ENCODE measurements at regions not wholly inside any gene's neighbourhood (a gene's known extent, or its start where the extent isn't known, plus 50 kb on each side); places are given as distances from the start of the nearest gene placed in this dataset.
"Not testable (repeated sequence)": the region's sequence is repeated elsewhere in the genome, so short reads cannot be mapped to it uniquely, and the experiment has no call there.

- DNase-seq (no peak), ATAC-seq (no peak)
- intact Hi-C loops (cut with micrococcal nuclease), result no loop called here
Measured at GRCh38 chr5:44085083-44085482, 304.1 kb downstream of the FGF10 start.

GRCh38 chr5:44074547-44074946 lies 314.7 kb downstream of the FGF10 start:
- DNase-seq; ATAC-seq; intact Hi-C loops (cut with micrococcal nuclease): not testable (repeated sequence)

DNA sequence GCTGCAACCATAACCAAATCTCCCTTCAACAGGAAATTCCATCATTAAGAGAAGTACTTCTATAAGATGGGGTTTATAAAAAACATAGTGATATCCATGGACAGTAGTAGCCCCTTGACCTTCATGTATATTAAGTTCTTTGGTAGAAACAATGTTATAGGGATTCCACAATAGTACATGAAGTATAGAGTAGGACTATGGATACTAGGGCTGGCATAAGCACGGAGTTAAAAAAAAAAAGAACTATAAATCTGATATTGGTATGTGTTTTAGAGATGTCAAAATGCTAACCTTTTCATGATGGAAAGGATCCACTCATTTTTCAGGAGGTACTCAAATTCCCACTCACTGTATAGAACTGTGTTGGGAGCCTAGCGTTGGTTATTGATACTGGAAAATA lies 337.6 kb downstream of the FGF10 start:
- intact Hi-C loops (cut with micrococcal nuclease), result no loop called here
- DNase-seq (no peak), ATAC-seq (no peak)

GRCh38 chr5:44048276-44048984 lies 340.8 kb downstream of the FGF10 start:
- no peak for ATAC-seq
- intact Hi-C loops (cut with micrococcal nuclease), result no loop called here
- no peak for DNase-seq

GRCh38 chr5:44046619-44047364 lies 342.4 kb downstream of the FGF10 start:
- DNase-seq, result peak; percentile 32
- ATAC-seq, result peak; percentile 79
- intact Hi-C loops (cut with micrococcal nuclease), result no loop called here

DNA sequence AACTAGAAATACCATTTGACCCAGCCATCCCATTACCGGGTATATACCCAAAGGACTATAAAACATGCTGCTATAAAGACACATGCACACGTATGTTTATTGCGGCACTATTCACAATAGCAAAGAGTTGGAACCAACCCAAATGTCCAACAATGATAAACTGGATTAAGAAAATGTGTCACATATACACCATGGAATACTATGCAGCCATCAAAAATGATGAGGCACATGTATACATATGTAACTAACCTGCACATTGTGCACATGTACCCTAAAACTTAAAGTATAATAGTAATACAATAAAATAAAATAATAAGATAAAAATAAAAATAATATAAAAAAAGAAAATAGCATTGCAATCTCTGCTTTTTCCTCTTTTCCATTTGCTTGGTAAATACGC lies 344.7 kb downstream of the FGF10 start:
- DNase-seq; ATAC-seq; intact Hi-C loops (cut with micrococcal nuclease): not testable (repeated sequence)

DNA sequence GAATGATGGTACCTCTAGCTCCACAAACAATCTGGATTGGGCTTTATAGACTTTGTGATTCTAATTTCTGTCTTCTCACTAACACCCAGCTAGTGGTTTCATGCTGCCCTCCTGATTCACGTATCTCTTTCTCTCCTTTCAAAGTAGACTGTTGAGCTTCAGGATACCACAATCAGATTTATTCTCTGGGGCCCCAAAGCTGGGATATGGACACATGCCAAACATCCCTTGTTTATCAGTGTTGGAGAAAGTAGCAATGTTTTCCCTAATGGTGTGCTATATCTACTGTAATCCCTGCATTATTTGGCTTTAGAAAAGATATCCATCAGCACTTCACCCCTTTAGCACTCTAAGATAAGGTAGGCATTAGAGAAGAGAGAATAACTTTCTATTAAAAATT lies 361.0 kb downstream of the FGF10 start:
- ATAC-seq (no peak), DNase-seq (no peak)
- intact Hi-C loops (cut with micrococcal nuclease), result no loop called here

GRCh38 chr5:44022622-44023021 lies 366.6 kb downstream of the FGF10 start:
- intact Hi-C loops (cut with micrococcal nuclease), result no loop called here
- ATAC-seq, result no peak
- DNase-seq, result no peak

DNA sequence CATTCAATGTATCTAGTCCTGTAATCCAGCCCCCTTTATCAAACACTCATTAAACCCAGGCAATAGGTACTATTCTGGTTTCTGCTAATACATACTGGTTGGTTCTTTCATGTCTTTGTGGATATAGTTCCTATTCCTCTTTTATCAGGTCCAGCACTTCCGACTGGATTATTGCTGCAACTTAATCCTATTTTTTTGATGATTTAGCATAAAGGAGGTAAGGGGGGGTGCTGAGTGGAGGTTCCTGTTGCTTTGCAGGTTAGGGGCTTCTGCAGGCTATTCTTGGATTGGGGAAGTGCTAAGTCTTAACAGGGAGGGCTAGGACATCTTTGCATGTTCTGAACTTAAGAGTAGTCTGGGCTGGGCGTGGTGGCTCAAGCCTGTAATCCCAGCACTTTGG lies 377.7 kb downstream of the FGF10 start:
- intact Hi-C loops (cut with micrococcal nuclease), result no loop called here
- ATAC-seq, result no peak
- DNase-seq, result no peak

DNA sequence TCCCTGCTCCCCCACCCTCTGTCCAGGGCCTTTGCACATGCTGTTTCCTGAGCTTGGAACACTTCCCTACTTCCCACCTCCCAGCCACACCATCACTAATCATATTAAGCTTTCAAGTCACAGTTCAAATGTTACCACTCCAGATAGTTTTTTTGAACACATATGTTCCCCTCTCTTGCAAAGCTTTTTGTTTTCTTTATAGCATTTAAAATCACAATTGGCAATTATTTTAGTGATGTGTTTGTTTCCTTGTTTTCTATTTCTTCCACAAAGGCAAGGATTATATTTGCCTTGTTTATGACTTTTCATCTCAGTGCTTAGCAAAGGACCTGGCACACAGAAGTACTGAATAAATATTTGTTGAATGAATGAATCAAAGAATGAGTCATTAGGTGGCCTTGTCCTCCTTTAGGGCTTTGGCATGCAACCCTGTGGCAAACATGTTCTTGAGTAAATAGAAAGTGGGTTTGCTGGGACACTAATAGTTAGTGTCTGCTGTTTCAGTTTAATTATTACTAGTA lies 386.8 kb downstream of the FGF10 start:
- intact Hi-C loops (cut with micrococcal nuclease), result no loop called here
- ATAC-seq, result no peak
- no peak for DNase-seq

- DNase-seq (no peak), ATAC-seq (no peak)
- intact Hi-C loops (cut with micrococcal nuclease), result no loop called here
Measured at GRCh38 chr5:44001675-44002380, 387.4 kb downstream of the FGF10 start.

- intact Hi-C loops (cut with micrococcal nuclease), result no loop called here
- no peak for ATAC-seq
- DNase-seq, result no peak
Measured at GRCh38 chr5:44001236-44001635, 388.0 kb downstream of the FGF10 start.

DNA sequence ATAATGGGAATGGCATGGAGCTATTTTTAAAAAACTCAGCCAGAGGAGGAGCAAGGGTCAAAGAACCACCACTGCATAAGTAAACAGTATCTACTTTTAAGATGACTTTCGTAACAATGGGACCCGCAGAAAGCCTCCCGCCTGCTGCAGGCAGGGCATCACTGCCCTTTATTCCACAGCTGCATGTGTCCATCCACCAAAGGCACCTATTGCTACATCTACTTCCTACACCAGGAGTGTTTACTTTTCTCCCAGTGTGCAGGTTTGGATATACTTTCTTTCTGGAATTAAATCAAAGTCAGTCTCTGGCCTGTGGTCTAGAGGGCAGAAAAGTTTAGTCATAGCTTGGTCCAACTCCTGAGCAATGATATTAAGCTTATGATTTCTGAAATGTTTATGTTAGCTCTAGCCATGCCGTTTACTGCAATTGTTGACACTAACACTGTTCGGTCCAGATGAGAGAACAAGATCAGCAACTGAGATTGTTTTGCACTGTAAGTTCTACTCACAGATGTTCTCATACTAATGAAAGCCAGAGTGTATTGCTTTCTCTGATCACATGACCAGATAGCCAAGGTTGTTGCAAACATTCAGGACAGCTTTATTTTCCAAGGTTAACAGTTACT lies 391.5 kb downstream of the FGF10 start:
- intact Hi-C loops (cut with micrococcal nuclease), result no loop called here
- no peak for DNase-seq

GRCh38 chr5:43996221-43996620 lies 393.0 kb downstream of the FGF10 start:
- intact Hi-C loops (cut with micrococcal nuclease), result no loop called here
- no peak for DNase-seq

More for the DNA sequence above, 391.5 kb downstream of the FGF10 start:
- ATAC-seq, result no peak

GRCh38 chr5:43994352-43994708 lies 391.4 kb downstream of the NNT start:
- DNase-seq, result no peak
- no peak for ATAC-seq
- intact Hi-C loops (cut with micrococcal nuclease), result no loop called here

More at GRCh38 chr5:43996221-43996620, 393.0 kb downstream of the FGF10 start:
- ATAC-seq, result no peak

DNA sequence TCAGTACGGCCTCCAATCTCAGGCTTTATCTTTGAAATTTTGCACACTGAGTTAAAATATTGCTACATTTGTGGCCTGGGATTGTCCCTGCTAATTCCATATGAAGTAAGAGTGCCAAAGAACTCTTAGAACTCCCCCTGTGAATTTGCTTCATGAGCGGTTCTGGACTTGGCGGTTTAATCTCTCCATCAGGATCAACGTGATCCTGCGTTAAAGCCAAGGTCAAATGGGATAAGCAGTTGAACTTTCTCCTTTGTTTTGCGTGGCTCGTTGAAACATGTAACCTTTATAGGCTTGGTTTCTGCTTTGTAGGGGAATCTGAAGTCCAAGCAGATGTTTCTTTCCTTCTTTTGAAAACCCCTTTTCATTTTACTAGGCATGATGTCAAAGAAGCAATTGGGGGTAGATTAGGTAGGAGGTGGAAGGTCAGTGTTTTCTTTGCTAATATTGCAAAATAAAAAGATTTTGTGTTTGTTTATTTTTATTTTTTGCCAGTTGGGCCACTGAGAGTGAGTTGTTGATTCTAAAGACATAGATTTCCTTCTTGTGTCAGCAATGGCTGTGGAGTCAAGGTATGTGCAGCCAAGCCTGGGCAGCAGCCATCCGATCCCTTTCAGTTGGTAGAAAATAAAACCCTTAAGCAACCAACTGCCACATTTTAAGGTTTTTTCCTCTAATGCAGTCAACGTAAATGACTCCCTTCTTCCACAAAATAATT lies 390.8 kb downstream of the NNT start:
- peak; percentile 76 for ATAC-seq
- intact Hi-C loops (cut with micrococcal nuclease), result no loop called here
- no peak for DNase-seq

- ATAC-seq (no peak), DNase-seq (no peak)
- intact Hi-C loops (cut with micrococcal nuclease), result no loop called here
Measured at GRCh38 chr5:43985411-43985810, 382.4 kb downstream of the NNT start.

DNA sequence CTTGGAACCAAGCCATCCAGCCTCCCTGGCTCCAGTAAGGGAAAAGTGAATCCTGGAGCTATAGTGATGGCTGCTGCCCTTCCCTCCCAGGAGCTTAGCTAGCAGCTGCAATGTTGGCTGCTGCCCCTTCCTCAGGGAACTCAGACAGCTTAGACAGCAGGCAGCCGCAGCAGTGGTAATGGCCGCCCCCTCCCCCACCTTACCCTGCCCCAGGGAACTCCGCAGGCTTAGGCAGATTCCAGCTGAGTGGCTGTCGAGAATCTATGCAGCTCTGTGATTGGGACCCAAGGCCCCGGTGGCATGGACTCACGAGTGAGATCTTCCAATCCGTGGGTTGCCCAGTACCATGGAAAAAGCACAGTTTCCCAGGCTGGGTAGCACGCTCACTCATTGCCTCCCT lies 378.6 kb downstream of the NNT start:
- intact Hi-C loops (cut with micrococcal nuclease), result no loop called here
- ATAC-seq, result no peak
- DNase-seq, result no peak

DNA sequence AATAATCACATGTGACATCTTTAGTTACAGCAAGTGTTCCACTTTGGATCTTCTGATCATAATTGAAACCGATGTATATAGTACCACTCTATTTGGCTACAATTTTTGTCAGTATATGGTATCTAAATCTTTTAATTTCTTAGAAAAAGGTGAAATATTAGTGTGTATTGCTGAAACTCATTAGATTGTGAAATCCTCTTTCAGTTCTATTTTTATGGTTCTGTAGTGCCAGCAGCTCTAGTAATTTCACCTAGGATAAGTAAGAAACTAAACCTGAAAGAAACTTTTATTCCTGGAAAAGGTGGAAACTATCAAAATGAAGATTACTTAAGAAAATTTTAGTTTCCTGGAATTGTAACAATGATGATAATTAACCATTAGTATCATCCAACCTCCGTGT lies 370.9 kb downstream of the NNT start:
- DNase-seq (no peak), ATAC-seq (no peak)
- intact Hi-C loops (cut with micrococcal nuclease), result no loop called here

All from left ventricle myocardium superior (tissue), 1 donor.